SU-DHL-6 (cell line): ENCODE measurements at regions not wholly inside any gene's neighbourhood (a gene's known extent, or its start where the extent isn't known, plus 50 kb on each side); places are given as distances from the start of the nearest gene placed in this dataset.

Source experiments
- H2AFZ ChIP-seq: fragments of 200-600 bp; sonication (generic); 2 replicates; pipeline ENCODE4 v1.6.1; 2014; ENCODE audit warnings: low read depth, mild to moderate bottlenecking, moderate library complexity, mixed read lengths, antibody characterized with exemption, low read length; ENCODE audit not compliant: severe bottlenecking
- H3F3A ChIP-seq: fragments of 200-600 bp; shearing (Covaris generic); 2 replicates; pipeline ENCODE4 v1.6.0; 2016; ENCODE audit warnings: antibody characterized with exemption, mild to moderate bottlenecking; ENCODE audit not compliant: insufficient read depth
- H3K27ac ChIP-seq: fragments of 200-600 bp; sonication (generic); 2 replicates; pipeline ENCODE4 v1.5.1; 2016; ENCODE audit warnings: low read depth, mild to moderate bottlenecking, low read length, moderate library complexity, mixed read lengths
- H3K27me3 ChIP-seq: fragments of 200-600 bp; sonication (generic), shearing (Covaris generic); 2 replicates; pipeline ENCODE4 v1.6.0; 2014; ENCODE audit warnings: mild to moderate bottlenecking, low read length
- H3K36me3 ChIP-seq: fragments of 200-600 bp; sonication (generic); 2 replicates; pipeline ENCODE4 v1.6.1; 2014; ENCODE audit warnings: mild to moderate bottlenecking, low read length, mixed read lengths
- H3K4me2 ChIP-seq: fragments of 300-600, 200-600 bp; shearing (Covaris generic), sonication (generic); 2 replicates; pipeline ENCODE4 v1.6.0; 2014; ENCODE audit warnings: low read length, low read depth, mild to moderate bottlenecking; ENCODE audit not compliant: poor library complexity, severe bottlenecking
- H3K4me3 ChIP-seq: fragments of 200-600 bp; sonication (generic); 2 replicates; pipeline ENCODE4 v1.5.1; 2014; ENCODE audit warnings: antibody characterized with exemption, low read length, mild to moderate bottlenecking, mixed read lengths; ENCODE audit not compliant: insufficient read depth, poor library complexity, severe bottlenecking
- H3K79me2 ChIP-seq: fragments of 200-600 bp; sonication (generic); 2 replicates; pipeline ENCODE4 v1.6.1; 2014; ENCODE audit warnings: mild to moderate bottlenecking, low read length, moderate library complexity; ENCODE audit not compliant: insufficient read depth
- H3K9ac ChIP-seq: fragments of 200-600 bp; sonication (generic); 2 replicates; pipeline ENCODE4 v1.7.0; 2014; ENCODE audit warnings: mild to moderate bottlenecking, low read length
- H3K9me2 ChIP-seq: fragments of 200-600 bp; sonication (generic); replicated peaks from 2 replicates; pipeline ENCODE4 v1.6.1; 2014; ENCODE audit warnings: low read length; ENCODE audit not compliant: insufficient read depth
- H3K9me3 ChIP-seq: fragments of 200-600 bp; sonication (generic); 2 replicates; pipeline ENCODE4 v1.6.1; 2014; ENCODE audit warnings: low read length, mixed read lengths; ENCODE audit not compliant: insufficient read depth
- H4K20me1 ChIP-seq: fragments of 200-600 bp; sonication (generic); 2 replicates; pipeline ENCODE4 v1.6.1; 2014; ENCODE audit warnings: low read depth, mild to moderate bottlenecking, antibody characterized with exemption, low read length, moderate library complexity, mixed read lengths
- EZH2phosphoT487 ChIP-seq: fragments of 200-600 bp; sonication (generic), shearing (Covaris generic); conservative IDR thresholded peaks from 2 replicates; pipeline ENCODE4 v1.6.1; 2018; ENCODE audit warnings: mild to moderate bottlenecking, antibody characterized with exemption, low read length, moderate library complexity, mixed read lengths
- TF ChIP-seq, protein P1 (sequence below): fragments of 200-600 bp; sonication (generic); IDR thresholded peaks from one replicate; pipeline ENCODE4 v1.5.1; 2017; ENCODE audit warnings: antibody characterized with exemption, mild to moderate bottlenecking, low read length, moderate library complexity; ENCODE audit not compliant: insufficient read depth, poor library complexity, severe bottlenecking

GRCh38 chr13:73433890-73434289 is 375.1 kb downstream of the KLF5 start:
- Histone ChIP-seq H4K20me1 (no peaks in the 10 kb centered on the region), H3K4me3 (no peak overlapping the region), H3K9me3 (no peaks in the 10 kb centered on the region), H3K4me2 (no peak overlapping the region), H3F3A (no peaks in the 10 kb centered on the region), H3K36me3 (no peaks in the 10 kb centered on the region), H3K27ac (no peak overlapping the region), H3K9ac (no peak overlapping the region), H2AFZ (no peak overlapping the region), H3K79me2 (no peaks in the 10 kb centered on the region), H3K27me3 (no peaks in the 10 kb centered on the region), H3K9me2 (no peaks in the 10 kb centered on the region)
- no peak for TF ChIP-seq EZH2phosphoT487
- TF ChIP-seq, protein P1, sequence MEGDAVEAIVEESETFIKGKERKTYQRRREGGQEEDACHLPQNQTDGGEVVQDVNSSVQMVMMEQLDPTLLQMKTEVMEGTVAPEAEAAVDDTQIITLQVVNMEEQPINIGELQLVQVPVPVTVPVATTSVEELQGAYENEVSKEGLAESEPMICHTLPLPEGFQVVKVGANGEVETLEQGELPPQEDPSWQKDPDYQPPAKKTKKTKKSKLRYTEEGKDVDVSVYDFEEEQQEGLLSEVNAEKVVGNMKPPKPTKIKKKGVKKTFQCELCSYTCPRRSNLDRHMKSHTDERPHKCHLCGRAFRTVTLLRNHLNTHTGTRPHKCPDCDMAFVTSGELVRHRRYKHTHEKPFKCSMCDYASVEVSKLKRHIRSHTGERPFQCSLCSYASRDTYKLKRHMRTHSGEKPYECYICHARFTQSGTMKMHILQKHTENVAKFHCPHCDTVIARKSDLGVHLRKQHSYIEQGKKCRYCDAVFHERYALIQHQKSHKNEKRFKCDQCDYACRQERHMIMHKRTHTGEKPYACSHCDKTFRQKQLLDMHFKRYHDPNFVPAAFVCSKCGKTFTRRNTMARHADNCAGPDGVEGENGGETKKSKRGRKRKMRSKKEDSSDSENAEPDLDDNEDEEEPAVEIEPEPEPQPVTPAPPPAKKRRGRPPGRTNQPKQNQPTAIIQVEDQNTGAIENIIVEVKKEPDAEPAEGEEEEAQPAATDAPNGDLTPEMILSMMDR, result no peak

DNA sequence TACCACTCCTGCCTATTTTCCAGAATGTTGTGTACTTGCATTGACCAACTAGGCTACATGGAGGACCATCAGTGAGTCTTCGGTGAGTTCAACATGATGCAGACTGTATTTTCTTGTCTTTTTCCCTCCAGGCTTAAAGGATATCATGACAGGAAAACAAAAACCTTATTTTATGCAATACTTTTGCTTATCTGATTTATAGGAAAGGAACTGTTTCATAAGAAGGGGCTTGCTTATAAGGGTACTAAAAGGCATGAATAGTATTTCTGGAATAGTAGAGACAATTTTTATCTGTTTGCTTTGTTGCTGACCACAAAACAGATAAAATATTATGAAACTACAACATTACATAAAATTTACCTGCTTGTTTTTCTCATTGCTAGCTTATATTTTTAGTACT is 374.7 kb downstream of the KLF5 start:
- Histone ChIP-seq H3K27ac (no peak overlapping the region), H3K36me3 (no peaks in the 10 kb centered on the region), H3K79me2 (no peaks in the 10 kb centered on the region), H3K9ac (no peak overlapping the region), H4K20me1 (no peaks in the 10 kb centered on the region), H3K4me3 (no peak overlapping the region), H3F3A (no peaks in the 10 kb centered on the region), H3K4me2 (no peak overlapping the region), H2AFZ (no peak overlapping the region), H3K27me3 (no peaks in the 10 kb centered on the region), H3K9me3 (no peaks in the 10 kb centered on the region), H3K9me2 (no peaks in the 10 kb centered on the region)
- TF ChIP-seq, protein P1, result no peak
- no peak for TF ChIP-seq EZH2phosphoT487

GRCh38 chr13:73429701-73430100 is 370.9 kb downstream of the KLF5 start:
- Histone ChIP-seq H3K4me3 (no peak overlapping the region), H3K9me3 (no peaks in the 10 kb centered on the region), H3F3A (no peaks in the 10 kb centered on the region), H3K27ac (no peak overlapping the region), H3K36me3 (no peaks in the 10 kb centered on the region), H3K4me2 (no peak overlapping the region), H3K27me3 (no peaks in the 10 kb centered on the region), H3K9ac (no peak overlapping the region), H3K79me2 (no peaks in the 10 kb centered on the region), H2AFZ (no peak overlapping the region), H4K20me1 (no peaks in the 10 kb centered on the region), H3K9me2 (no peaks in the 10 kb centered on the region)
- TF ChIP-seq EZH2phosphoT487, result no peak
- TF ChIP-seq, protein P1, result no peak
